ENCODE measurements at regions not wholly inside any gene's neighbourhood (a gene's known extent, or its start where the extent isn't known, plus 50 kb on each side); places are given as distances from the start of the nearest gene placed in this dataset.

DNA sequence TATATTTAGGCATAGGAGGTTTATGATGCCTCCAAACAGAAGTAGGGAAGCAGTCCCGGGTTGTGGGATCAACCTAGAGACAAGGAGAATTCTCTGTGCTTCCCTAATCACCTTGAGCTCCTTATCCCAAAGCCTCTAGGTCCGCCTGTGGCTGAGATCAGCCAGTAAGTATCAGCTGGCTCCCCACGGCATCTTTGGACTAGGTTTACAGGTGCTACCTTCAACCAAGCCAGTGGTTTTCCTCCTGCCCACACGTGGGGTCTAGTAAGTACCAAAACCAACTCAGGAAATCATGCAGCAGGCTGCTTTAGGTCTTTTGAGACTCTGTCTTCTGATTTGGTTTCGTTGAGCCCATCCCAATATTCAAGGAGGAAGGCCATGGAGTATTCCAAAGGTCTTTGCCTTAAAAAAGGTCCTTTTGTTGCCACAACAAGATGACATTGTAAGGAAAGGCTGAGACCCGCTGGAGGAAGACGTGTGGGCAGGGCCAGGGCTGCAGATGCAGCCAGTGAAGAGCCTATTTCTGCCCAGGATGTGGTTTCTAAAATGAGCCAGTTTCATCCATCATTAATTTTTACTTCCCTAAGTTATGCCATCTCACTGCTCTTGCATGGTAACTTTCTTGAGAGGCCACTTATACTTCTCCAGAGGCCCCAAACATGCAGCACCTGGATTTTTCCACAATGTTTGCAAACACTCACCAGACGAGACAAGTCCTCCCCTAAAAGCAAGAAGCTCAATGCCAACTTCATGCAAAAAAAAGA is 248.7 kb downstream of the RNF152 start:
- Histone ChIP-seq H3K36me3 (replicated peaks in 1 of 2; ENCODE audit: control insufficient read depth in 1 of 2, insufficient read depth in 2 of 2, low read length in 1 of 2) (no peaks in the 10 kb centered on the region), H3K27me3 (ENCODE audit: insufficient read depth) (no peaks in the 10 kb centered on the region), H3K9me2 (no peaks in the 10 kb centered on the region), H3K4me2 (no peak overlapping the region), H4K20me1 (ENCODE audit: insufficient read depth) (no peaks in the 10 kb centered on the region), H3K27ac (ENCODE audit: low read depth in 2 of 2, low read length in 1 of 2) (no peak overlapping the region), H2AFZ (ENCODE audit: low read depth) (no peak overlapping the region), H3K79me2 (ENCODE audit: insufficient read depth) (no peaks in the 10 kb centered on the region), H3K4me1 (ENCODE audit: control insufficient read depth in 1 of 2, insufficient read depth in 2 of 2, low read depth in 1 of 2, low read length in 1 of 2) (no peaks in the 10 kb centered on the region), H3F3A (replicated peaks; ENCODE audit: insufficient read depth) (no peaks in the 10 kb centered on the region), H3K9ac (no peak overlapping the region), H3K4me3 (ENCODE audit: low read depth in 2 of 2, low read length in 1 of 2) (no peak overlapping the region), H3K9me3 (no peaks in the 10 kb centered on the region)
- 67% methylated on average over 8 of the region's 8 CpGs for WGBS (ENCODE audit: low lambda C conversion rate)
- DNase-seq: no peak
- ChIA-PET CTCF (interaction anchor here (0.6 to 1.1 kb wide), 3 partner anchors 34 to 249 kb away, joined by 3 to 4 read pairs (median 3); partner anchors contain the start of gene RNF152), POLR2A (no interaction called here)
- TF ChIP-seq RAD21 (IDR thresholded peaks at IDR 0.05; ENCODE audit: low read length) (no peak), MXI1 (IDR thresholded peaks at IDR 0.05; ENCODE audit: low read depth, low read length) (no peak), NFIC (IDR thresholded peaks at IDR 0.05; ENCODE audit: borderline replicate concordance) (no peak), GATA2 (CRISPR knock-in tag; IDR thresholded peaks at IDR 0.05) (no peak), TEAD4 (IDR thresholded peaks at IDR 0.05; ENCODE audit: borderline replicate concordance, insufficient read depth) (no peak), FOSL2 (IDR thresholded peaks at IDR 0.05; ENCODE audit: borderline replicate concordance, low read depth) (no peak), TCF12 (IDR thresholded peaks at IDR 0.05) (no peak), SMC3 (IDR thresholded peaks at IDR 0.05; ENCODE audit: low read depth, low read length) (no peak), FOXJ3 (CRISPR knock-in tag; IDR thresholded peaks at IDR 0.05) (no peak), RCOR1 (IDR thresholded peaks at IDR 0.05; ENCODE audit: low read length) (no peak), FOXM1 (IDR thresholded peaks at IDR 0.05; ENCODE audit: low read depth) (no peak), EP300 (IDR thresholded peaks at IDR 0.05; ENCODE audit: borderline replicate concordance in 1 of 2, low read depth in 1 of 2, low read length in 1 of 2) (no peak), CHD2 (IDR thresholded peaks at IDR 0.05; ENCODE audit: low read length, partially characterized antibody) (no peak)
- TF ChIP-seq, protein P1, sequence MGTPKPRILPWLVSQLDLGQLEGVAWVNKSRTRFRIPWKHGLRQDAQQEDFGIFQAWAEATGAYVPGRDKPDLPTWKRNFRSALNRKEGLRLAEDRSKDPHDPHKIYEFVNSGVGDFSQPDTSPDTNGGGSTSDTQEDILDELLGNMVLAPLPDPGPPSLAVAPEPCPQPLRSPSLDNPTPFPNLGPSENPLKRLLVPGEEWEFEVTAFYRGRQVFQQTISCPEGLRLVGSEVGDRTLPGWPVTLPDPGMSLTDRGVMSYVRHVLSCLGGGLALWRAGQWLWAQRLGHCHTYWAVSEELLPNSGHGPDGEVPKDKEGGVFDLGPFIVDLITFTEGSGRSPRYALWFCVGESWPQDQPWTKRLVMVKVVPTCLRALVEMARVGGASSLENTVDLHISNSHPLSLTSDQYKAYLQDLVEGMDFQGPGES (IDR thresholded peaks at IDR 0.05; ENCODE audit: low read depth, low read length): no peak
- TF ChIP-seq, protein P2, sequence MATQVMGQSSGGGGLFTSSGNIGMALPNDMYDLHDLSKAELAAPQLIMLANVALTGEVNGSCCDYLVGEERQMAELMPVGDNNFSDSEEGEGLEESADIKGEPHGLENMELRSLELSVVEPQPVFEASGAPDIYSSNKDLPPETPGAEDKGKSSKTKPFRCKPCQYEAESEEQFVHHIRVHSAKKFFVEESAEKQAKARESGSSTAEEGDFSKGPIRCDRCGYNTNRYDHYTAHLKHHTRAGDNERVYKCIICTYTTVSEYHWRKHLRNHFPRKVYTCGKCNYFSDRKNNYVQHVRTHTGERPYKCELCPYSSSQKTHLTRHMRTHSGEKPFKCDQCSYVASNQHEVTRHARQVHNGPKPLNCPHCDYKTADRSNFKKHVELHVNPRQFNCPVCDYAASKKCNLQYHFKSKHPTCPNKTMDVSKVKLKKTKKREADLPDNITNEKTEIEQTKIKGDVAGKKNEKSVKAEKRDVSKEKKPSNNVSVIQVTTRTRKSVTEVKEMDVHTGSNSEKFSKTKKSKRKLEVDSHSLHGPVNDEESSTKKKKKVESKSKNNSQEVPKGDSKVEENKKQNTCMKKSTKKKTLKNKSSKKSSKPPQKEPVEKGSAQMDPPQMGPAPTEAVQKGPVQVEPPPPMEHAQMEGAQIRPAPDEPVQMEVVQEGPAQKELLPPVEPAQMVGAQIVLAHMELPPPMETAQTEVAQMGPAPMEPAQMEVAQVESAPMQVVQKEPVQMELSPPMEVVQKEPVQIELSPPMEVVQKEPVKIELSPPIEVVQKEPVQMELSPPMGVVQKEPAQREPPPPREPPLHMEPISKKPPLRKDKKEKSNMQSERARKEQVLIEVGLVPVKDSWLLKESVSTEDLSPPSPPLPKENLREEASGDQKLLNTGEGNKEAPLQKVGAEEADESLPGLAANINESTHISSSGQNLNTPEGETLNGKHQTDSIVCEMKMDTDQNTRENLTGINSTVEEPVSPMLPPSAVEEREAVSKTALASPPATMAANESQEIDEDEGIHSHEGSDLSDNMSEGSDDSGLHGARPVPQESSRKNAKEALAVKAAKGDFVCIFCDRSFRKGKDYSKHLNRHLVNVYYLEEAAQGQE (IDR thresholded peaks at IDR 0.05; ENCODE audit: low read depth, low read length): no peak

Data from SK-N-SH (cell line).